Suprapubic skin (tissue), 4 donors: ENCODE measurements at regions not wholly inside any gene's neighbourhood (a gene's known extent, or its start where the extent isn't known, plus 50 kb on each side); places are given as distances from the start of the nearest gene placed in this dataset.

ENCODE experiments used
- DNase-seq, 2 donors: peaks; one replicate each; pipeline ENCODE4 v3.0.0-alpha.2; 2019; ENCODE audit warnings: low spot score in 2 of 2
- H3K27ac ChIP-seq: fragments of 200-600 bp; sonication (generic); one replicate; pipeline ENCODE4 v1.5.1; 2019
- H3K27me3 ChIP-seq: fragments of 200-600 bp; sonication (generic); one replicate; pipeline ENCODE4 v1.5.1; 2019
- H3K36me3 ChIP-seq: fragments of 200-600 bp; sonication (generic); one replicate; pipeline ENCODE4 v1.5.1; 2019
- H3K4me1 ChIP-seq: fragments of 200-600 bp; sonication (generic); one replicate; pipeline ENCODE4 v1.5.1; 2019
- H3K4me3 ChIP-seq: fragments of 200-600 bp; sonication (generic); one replicate; pipeline ENCODE4 v1.5.1; 2019; ENCODE audit warnings: mild to moderate bottlenecking
- H3K9me3 ChIP-seq: fragments of 200-600 bp; sonication (generic); one replicate; pipeline ENCODE4 v1.5.1; 2019
- CTCF ChIP-seq, 2 donors: fragments of 200-600 bp in 1 of 2; fragments of 450-650 bp in 1 of 2; sonication (generic) in 1 of 2; IDR thresholded peaks; one replicate each; pipeline ENCODE4 v1.5.1; 2016 to 2019; ENCODE audit warnings: antibody characterized with exemption in 2 of 2, mild to moderate bottlenecking in 1 of 2, moderate library complexity in 1 of 2
- EP300 ChIP-seq: sonication (generic); formaldehyde crosslinking; IDR thresholded peaks from one replicate; pipeline ENCODE4 v1.6.1; 2017; ENCODE audit warnings: antibody characterized with exemption
- POLR2A ChIP-seq, 2 donors: fragments of 450-650 bp; IDR thresholded peaks; one replicate each; pipeline ENCODE4 v1.6.1; 2017; ENCODE audit warnings: antibody characterized with exemption in 2 of 2, mild to moderate bottlenecking in 2 of 2, moderate library complexity in 2 of 2
- POLR2AphosphoS5 ChIP-seq, 3 donors: sonication (generic); formaldehyde crosslinking; IDR thresholded peaks; one replicate each; pipeline ENCODE4 v1.6.1; 2017; ENCODE audit warnings: antibody characterized with exemption in 3 of 3
- WGBS: methylation state at CpG from one replicate; pipeline ENCODE4 v1.1.5; 2018; 5-methylcytosine and 5-hydroxymethylcytosine counted together

- no peaks in the 10 kb centered on the region for H3K27me3 ChIP-seq
- H3K9me3 ChIP-seq, result peaks cover 4% of the 10 kb centered on the region
- no peaks in the 10 kb centered on the region for H3K36me3 ChIP-seq
- H3K4me3 ChIP-seq, result no peak overlapping the region
- H3K4me1 ChIP-seq, result no peaks in the 10 kb centered on the region
- no peak overlapping the region for H3K27ac ChIP-seq
- no peak for DNase-seq
- TF ChIP-seq POLR2A (IDR thresholded peaks at IDR 0.05) (no peak), CTCF (IDR thresholded peaks at IDR 0.05) (no peak), EP300 (no peak), POLR2AphosphoS5 (IDR thresholded peaks at IDR 0.05) (no peak)
- WGBS, result 34% methylated on average over 3 of the region's 3 CpGs
These were observed 432.6 kb downstream of the AMY1C start for GRCh38 chr1:104182251-104182650.

- Histone ChIP-seq H3K4me1 (no peaks in the 10 kb centered on the region), H3K27ac (no peak overlapping the region), H3K36me3 (no peaks in the 10 kb centered on the region), H3K27me3 (no peaks in the 10 kb centered on the region), H3K4me3 (no peak overlapping the region), H3K9me3 (no peaks in the 10 kb centered on the region)
- no peak for TF ChIP-seq POLR2A (IDR thresholded peaks at IDR 0.05)
- TF ChIP-seq POLR2AphosphoS5 (IDR thresholded peaks at IDR 0.05), result no peak
- no peak for TF ChIP-seq EP300
- TF ChIP-seq CTCF (IDR thresholded peaks at IDR 0.05), result no peak
- no peak for DNase-seq
- 69% methylated on average over 1 of the region's 1 CpG for WGBS
These were observed 439.5 kb downstream of the AMY1C start for GRCh38 chr1:104189207-104189606.

- no peaks in the 10 kb centered on the region for H3K36me3 ChIP-seq
- H3K9me3 ChIP-seq, result no peaks in the 10 kb centered on the region
- TF ChIP-seq POLR2AphosphoS5 (IDR thresholded peaks at IDR 0.05), result no peak
- no peaks in the 10 kb centered on the region for H3K4me1 ChIP-seq
- H3K4me3 ChIP-seq, result no peak overlapping the region
- 60% methylated on average over 1 of the region's 1 CpG for WGBS
- no peak for DNase-seq
- H3K27me3 ChIP-seq, result no peaks in the 10 kb centered on the region
- H3K27ac ChIP-seq, result no peak overlapping the region
These were observed 441.1 kb downstream of the AMY1C start for GRCh38 chr1:104190821-104191220.

- Histone ChIP-seq H3K4me3 (no peak overlapping the region), H3K4me1 (no peaks in the 10 kb centered on the region), H3K27me3 (no peaks in the 10 kb centered on the region), H3K9me3 (no peaks in the 10 kb centered on the region), H3K27ac (no peak overlapping the region), H3K36me3 (no peaks in the 10 kb centered on the region)
- no peak for DNase-seq
- TF ChIP-seq CTCF (IDR thresholded peaks at IDR 0.05) (no peak), POLR2A (IDR thresholded peaks at IDR 0.05) (no peak), EP300 (no peak), POLR2AphosphoS5 (IDR thresholded peaks at IDR 0.05) (no peak)
These were observed 445.7 kb downstream of the AMY1C start for GRCh38 chr1:104195395-104195794.

GRCh38 chr1:104196136-104196535, 446.4 kb downstream of the AMY1C start:
- no peaks in the 10 kb centered on the region for H3K27me3 ChIP-seq

More at GRCh38 chr1:104196136-104196535, 446.4 kb downstream of the AMY1C start:
- Histone ChIP-seq H3K36me3 (no peaks in the 10 kb centered on the region), H3K4me3 (no peak overlapping the region), H3K27ac (no peak overlapping the region), H3K4me1 (no peaks in the 10 kb centered on the region), H3K9me3 (peaks cover 5% of the 10 kb centered on the region)
- TF ChIP-seq EP300, result no peak
- TF ChIP-seq CTCF (IDR thresholded peaks at IDR 0.05), result no peak
- TF ChIP-seq POLR2A (IDR thresholded peaks at IDR 0.05), result no peak
- TF ChIP-seq POLR2AphosphoS5 (IDR thresholded peaks at IDR 0.05), result no peak
- no peak for DNase-seq
